Ascending aorta (tissue), 2 donors: ENCODE measurements at regions not wholly inside any gene's neighbourhood (a gene's known extent, or its start where the extent isn't known, plus 50 kb on each side); places are given as distances from the start of the nearest gene placed in this dataset.

Experiments
- DNase-seq, 2 donors: peaks; one replicate each; pipeline ENCODE4 v3.0.0-alpha.2; 2019; ENCODE audit warnings: low spot score in 2 of 2
- H3K27ac ChIP-seq, 2 donors: fragments of 200-600 bp; sonication (generic); one replicate each; pipeline ENCODE4 v1.5.1; 2016 to 2017; ENCODE audit warnings: mild to moderate bottlenecking in 1 of 2
- H3K27me3 ChIP-seq: fragments of 200-600 bp; sonication (generic); one replicate; pipeline ENCODE4 v1.5.1; 2017
- H3K36me3 ChIP-seq, 2 donors: fragments of 200-600 bp; sonication (generic); one replicate each; pipeline ENCODE4 v1.5.1; 2016
- H3K4me1 ChIP-seq, 2 donors: fragments of 200-600 bp; sonication (generic); one replicate each; pipeline ENCODE4 v1.5.1; 2016 to 2017; ENCODE audit warnings: mild to moderate bottlenecking in 1 of 2
- H3K4me3 ChIP-seq, 2 donors: fragments of 200-600 bp; sonication (generic); one replicate each; pipeline ENCODE4 v1.5.1; 2016 to 2017; ENCODE audit warnings: mild to moderate bottlenecking in 1 of 2
- H3K9me3 ChIP-seq, 2 donors: fragments of 200-600 bp; sonication (generic); one replicate each; pipeline ENCODE4 v1.5.1; 2016
- intact Hi-C: fragments of 100-400 bp; cut with DNase I; formaldehyde crosslinking; loops from one replicate; pipeline ENCODE4 v1.15.1; 2023
- TF ChIP-seq, protein P1 (sequence below), 3 experiments: fragments of 200-600 bp in 2 of 3; fragments of 450-650 bp in 1 of 3; sonication (generic) in 2 of 3; IDR thresholded peaks; one replicate each; pipeline ENCODE4 v1.5.1; 2016 to 2019; ENCODE audit warnings: antibody characterized with exemption in 3 of 3, mild to moderate bottlenecking in 1 of 3, moderate library complexity in 1 of 3

DNA sequence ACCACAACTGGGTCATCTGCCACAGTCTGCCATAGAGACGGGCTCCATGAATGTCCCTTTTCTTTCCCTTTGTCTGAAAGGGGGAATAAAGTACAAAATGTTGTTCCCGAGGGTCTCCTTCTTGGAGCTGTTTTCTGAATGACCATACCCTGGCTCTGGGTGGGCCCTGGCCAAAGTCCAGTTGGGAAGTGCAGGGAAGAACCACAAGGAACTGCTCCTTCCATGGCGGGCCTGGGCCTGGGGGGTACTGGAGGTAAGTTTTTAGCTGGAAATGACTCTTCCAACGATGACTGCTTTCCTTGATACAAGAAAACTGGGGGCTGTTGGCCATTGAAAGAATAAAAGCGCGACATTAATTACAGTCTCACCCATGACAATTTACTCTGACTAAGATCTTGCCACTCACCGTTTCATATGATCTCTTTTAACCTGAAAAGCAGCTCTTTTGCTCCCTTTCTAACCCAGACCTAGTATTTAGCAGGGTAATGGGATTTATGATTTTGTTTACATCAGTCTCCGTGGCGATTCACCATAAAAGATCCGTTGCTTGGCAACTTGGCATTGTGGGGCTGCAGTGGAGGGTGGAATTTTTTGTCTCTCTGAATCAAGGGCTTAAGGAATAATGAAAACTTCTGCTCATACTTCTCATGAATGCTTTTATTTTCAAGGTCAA lies 89.2 kb upstream of the PTCH1 start:
- Histone ChIP-seq H3K4me1 (peaks cover 3 to 11% of the 10 kb centered on the region in 2 donors), H3K27ac (no peak overlapping the region)
- intact Hi-C loops = no loop called here

GRCh38 chr9:95605101-95605500 lies 88.3 kb upstream of the PTCH1 start:
- TF ChIP-seq, protein P1, sequence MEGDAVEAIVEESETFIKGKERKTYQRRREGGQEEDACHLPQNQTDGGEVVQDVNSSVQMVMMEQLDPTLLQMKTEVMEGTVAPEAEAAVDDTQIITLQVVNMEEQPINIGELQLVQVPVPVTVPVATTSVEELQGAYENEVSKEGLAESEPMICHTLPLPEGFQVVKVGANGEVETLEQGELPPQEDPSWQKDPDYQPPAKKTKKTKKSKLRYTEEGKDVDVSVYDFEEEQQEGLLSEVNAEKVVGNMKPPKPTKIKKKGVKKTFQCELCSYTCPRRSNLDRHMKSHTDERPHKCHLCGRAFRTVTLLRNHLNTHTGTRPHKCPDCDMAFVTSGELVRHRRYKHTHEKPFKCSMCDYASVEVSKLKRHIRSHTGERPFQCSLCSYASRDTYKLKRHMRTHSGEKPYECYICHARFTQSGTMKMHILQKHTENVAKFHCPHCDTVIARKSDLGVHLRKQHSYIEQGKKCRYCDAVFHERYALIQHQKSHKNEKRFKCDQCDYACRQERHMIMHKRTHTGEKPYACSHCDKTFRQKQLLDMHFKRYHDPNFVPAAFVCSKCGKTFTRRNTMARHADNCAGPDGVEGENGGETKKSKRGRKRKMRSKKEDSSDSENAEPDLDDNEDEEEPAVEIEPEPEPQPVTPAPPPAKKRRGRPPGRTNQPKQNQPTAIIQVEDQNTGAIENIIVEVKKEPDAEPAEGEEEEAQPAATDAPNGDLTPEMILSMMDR (IDR thresholded peaks at IDR 0.05) = no peak
- H3K27me3 ChIP-seq = no peaks in the 10 kb centered on the region
- intact Hi-C loops = no loop called here
- peaks cover 3 to 14% of the 10 kb centered on the region in 2 donors for H3K4me1 ChIP-seq
- H3K27ac ChIP-seq = no peak overlapping the region
- DNase-seq = no peak
- H3K9me3 ChIP-seq = no peaks in the 10 kb centered on the region
- no peak overlapping the region for H3K4me3 ChIP-seq
- H3K36me3 ChIP-seq = no peaks in the 10 kb centered on the region

More for the DNA sequence above, 89.2 kb upstream of the PTCH1 start:
- H3K36me3 ChIP-seq = no peaks in the 10 kb centered on the region
- no peaks in the 10 kb centered on the region for H3K27me3 ChIP-seq
- no peak overlapping the region for H3K4me3 ChIP-seq
- DNase-seq = no peak
- TF ChIP-seq, protein P1 (IDR thresholded peaks at IDR 0.05) = no peak
- no peaks in the 10 kb centered on the region for H3K9me3 ChIP-seq

GRCh38 chr9:95598236-95598635 lies 81.5 kb upstream of the PTCH1 start:
- no peaks in the 10 kb centered on the region for H3K27me3 ChIP-seq
- no peak for DNase-seq
- H3K9me3 ChIP-seq = no peaks in the 10 kb centered on the region
- TF ChIP-seq, protein P1 (IDR thresholded peaks at IDR 0.05) = no peak
- H3K4me1 ChIP-seq = peaks cover 3 to 14% of the 10 kb centered on the region in 2 donors
- H3K27ac ChIP-seq = no peak overlapping the region
- H3K36me3 ChIP-seq = no peaks in the 10 kb centered on the region
- intact Hi-C loops = no loop called here
- no peak overlapping the region for H3K4me3 ChIP-seq

GRCh38 chr9:95595721-95596295 lies 79.0 kb upstream of the PTCH1 start:
- Histone ChIP-seq H3K9me3 (no peaks in the 10 kb centered on the region), H3K4me1 (peaks cover 0 to under 1% of the 10 kb centered on the region in 2 donors), H3K36me3 (no peaks in the 10 kb centered on the region), H3K27me3 (no peaks in the 10 kb centered on the region), H3K4me3 (no peak overlapping the region), H3K27ac (no peak overlapping the region)
- no peak for DNase-seq
- TF ChIP-seq, protein P1 (IDR thresholded peaks at IDR 0.05) = no peak
- intact Hi-C loops = no loop called here

GRCh38 chr9:95592931-95593330 lies 76.2 kb upstream of the PTCH1 start:
- Histone ChIP-seq H3K9me3 (no peaks in the 10 kb centered on the region), H3K27me3 (no peaks in the 10 kb centered on the region), H3K4me3 (no peak overlapping the region), H3K27ac (no peak overlapping the region), H3K36me3 (no peaks in the 10 kb centered on the region), H3K4me1 (no peaks in the 10 kb centered on the region)
- TF ChIP-seq, protein P1 (IDR thresholded peaks at IDR 0.05) = no peak
- DNase-seq = no peak
- intact Hi-C loops = no loop called here
